GM19043 (cell line): ENCODE measurements at regions not wholly inside any gene's neighbourhood (a gene's known extent, or its start where the extent isn't known, plus 50 kb on each side); places are given as distances from the start of the nearest gene placed in this dataset.

Source experiments
- ATAC-seq: cut with Tn5 transposase; IDR thresholded peaks from one replicate; pipeline ENCODE4 v1.9.1; 2021; ENCODE audit warnings: low read depth; ENCODE audit not compliant: unreplicated experiment

DNA sequence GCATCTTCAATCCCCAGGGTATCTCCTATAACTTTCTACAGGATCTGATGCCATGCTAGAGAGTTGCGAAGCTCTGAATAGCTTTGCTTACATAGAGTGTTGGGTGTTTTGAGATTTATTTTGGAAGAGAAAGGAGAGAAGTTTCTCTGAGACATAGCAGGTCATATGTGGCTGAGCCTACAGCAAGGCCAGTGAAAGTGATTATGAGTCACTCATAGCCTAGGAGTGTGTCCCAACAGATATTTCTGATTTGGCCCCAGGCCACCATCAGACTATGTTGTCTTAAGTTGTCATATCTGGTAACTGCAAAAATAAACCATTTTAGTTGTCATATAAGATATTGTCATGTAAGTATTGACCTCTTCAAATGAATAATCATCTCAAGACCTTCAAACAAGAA lies 132.0 kb upstream of the RAI14 start:
- ATAC-seq: no peak

DNA sequence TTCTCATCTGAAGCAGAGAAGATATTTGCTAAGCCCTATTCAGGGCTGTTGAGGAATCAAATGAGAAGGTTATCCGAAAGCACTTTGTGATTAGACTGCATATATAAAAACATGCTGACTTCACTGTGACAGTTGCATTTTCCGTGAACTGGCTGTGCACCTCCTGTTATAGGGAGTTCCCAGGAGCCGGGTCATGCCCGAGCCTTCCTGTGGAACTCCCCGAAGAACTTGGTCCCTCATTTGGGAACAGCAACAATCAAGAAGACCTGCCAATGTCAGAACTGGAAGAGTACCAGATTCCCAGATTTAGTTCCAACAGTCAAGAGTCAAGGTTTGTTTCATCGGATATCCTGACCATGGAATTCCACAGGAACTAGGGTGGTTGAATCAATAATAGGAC lies 130.4 kb upstream of the RAI14 start:
- ATAC-seq: no peak

DNA sequence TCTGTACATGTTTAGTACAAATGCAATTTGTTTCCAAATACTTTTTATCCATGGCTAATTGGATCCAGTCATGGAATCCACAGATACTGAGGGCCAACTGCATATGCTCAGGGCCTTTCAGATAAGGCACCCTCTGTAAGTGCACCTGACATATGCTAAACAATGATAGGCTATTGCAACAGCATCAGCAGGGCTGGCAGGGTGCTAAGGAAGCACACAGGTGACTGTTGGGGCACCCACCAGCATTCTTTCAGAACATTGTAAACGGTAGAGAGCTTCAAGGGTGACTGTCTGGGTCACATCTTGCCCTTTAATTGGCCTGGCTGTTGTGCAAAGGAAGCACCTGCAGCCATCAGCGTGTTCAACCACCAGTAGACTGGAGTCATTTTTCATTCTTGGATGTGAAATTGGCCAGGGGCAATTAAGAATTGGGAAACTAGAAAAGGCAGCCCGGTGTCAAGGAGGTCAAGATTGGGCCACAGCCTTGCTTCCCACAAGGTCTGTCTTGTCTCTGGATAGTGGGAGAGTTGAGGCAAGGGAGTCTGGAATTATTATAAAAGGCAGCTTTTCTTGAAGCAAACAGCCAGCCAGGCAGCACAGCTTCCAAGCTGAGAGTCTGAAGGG lies 129.3 kb upstream of the RAI14 start:
- ATAC-seq: no peak

DNA sequence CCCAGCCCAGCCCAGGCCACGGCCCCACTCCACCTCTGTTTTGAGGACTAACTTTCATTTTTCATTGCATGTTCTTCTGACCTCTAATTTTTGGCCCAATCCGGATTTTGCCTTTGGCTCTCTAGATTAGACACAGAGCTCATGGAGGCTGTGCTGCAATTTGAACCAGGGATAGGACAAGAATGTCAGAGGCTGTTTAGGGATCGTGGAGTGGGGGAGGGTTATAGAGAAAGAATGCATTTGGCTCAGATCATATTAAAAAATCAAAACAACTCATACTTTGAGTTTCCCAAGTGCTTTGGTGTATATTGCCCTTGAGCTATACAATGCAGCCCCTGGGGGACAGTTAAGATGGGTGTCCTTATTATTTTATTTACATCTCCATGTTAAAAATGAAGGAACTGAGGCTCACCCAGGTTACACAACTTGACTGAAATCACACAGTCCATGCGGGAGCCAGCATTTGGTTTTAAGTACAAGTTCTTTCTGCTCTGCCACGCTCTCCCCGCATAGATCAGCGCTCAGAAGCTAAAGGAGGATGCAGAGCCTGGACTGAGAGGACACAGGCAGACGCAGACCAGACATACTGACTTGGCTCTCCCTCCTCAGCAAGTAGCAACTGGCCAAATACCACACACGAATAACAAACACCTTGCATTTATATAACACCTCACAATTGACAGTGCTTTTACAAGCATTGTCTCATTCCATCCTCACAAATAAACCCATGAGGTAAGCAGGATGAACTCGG lies 126.4 kb upstream of the RAI14 start:
- ATAC-seq: no peak

DNA sequence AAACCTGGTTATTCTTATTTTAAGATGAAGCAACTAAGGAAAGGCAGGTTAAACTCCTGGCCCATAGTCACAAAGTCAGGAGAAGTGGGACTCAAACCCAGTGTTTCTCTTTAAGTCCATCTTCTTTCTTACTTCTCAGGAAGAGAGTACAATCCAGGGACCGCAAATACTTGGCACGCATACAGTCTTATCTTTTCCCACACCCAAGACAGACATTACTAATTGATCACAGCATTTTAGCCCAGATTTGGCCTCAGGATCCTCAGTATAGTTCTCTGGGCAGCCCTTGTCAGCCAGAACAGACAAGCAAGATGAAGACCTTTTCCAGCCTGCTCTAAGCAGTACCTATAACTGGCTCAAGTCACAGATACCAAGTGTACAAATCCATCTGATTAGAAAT lies 125.5 kb upstream of the RAI14 start:
- no peak for ATAC-seq

- no peak for ATAC-seq
Measured at GRCh38 chr5:34531751-34532360, 124.3 kb upstream of the RAI14 start.

GRCh38 chr5:34533582-34534522 lies 122.3 kb upstream of the RAI14 start:
- no peak for ATAC-seq

- no peak for ATAC-seq
Measured at GRCh38 chr5:34534523-34535103, 121.5 kb upstream of the RAI14 start.

- no peak for ATAC-seq
Measured at GRCh38 chr5:34535433-34535832, 120.7 kb upstream of the RAI14 start.

DNA sequence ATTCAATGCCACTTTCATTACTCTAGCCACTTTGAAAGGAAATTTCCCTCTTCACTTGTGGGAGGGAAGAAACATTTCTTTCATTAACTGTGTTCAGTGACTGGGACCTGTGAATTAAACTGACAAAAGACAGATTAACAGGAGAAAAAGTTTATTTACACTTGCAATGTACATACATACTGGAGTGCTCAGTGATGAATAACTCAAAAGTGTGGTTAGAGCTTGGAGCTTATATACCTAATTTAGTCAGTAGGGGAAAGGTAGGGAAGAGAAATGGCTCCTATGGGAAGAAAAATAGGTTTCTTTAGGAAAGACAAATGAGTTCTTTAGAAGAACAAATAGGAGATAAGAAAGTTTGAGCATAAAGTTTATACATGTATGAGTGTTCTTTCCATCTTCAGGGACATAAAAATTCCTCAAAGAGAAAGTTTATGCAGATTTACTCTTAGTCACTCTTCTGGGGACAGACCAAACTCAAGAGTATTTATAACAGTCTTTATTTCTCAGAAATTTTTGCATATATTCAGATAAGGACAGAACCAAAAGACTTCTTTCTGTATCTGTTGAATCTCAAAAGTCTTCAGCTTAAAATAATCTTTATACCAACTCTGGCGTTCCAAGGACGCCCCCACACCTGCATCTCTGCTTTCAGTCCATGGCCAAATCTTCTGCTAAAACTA lies 120.0 kb upstream of the RAI14 start:
- no peak for ATAC-seq

GRCh38 chr5:34536699-34537098 lies 119.4 kb upstream of the RAI14 start:
- no peak for ATAC-seq

DNA sequence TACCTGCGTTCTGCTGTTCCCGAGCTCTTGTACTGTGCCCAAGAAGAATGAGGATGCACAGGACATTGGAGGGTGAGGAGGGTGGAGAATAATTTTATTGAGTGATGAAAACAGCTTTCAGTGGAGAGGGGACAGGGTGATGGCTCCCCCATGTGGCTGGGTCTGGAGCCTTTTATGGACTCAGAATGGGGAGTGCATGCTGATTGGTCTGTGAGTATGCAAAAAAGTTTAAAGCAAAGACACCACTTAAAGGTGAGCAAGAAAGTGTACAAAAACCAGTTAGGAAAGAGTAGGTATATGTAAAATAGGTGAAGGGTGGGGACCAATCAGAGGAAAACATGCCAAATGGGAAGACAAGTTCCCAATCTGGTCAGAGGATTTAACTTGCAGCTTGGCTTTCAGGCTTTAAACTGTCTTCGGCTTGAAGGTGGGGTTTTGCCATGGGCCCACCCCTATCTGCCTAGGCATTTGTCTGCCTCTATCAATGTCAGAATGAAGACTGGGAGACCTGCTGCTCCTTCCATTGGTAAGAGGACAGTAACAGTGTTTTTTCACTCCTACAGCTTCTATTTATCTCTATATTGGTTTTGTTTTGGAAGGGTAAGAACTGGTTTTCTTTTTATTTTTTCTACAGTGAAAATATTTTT lies 118.0 kb upstream of the RAI14 start:
- ATAC-seq: no peak

GRCh38 chr5:34539183-34539582 lies 116.9 kb upstream of the RAI14 start:
- ATAC-seq: no peak

DNA sequence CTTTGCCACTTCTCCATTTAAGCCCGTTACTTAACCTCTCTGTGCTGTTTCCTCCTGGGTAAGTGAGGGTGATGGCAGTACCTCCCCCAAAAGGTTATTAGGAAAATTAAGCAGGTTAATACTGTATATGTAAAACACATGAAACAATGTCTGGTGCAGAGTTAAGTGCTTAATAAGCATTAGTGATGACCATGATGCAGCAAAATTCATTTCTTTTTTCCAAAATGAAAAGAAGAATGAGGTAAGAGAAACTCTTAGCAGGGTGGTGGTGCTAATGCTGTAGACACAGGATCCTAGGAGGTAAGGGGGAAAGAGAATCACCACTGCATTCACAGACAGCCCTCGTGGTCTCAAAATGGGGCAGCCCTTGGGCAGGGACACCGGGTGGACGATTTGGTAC lies 115.1 kb upstream of the RAI14 start:
- ATAC-seq: no peak

- no peak for ATAC-seq
Measured at GRCh38 chr5:34542818-34543217, 113.3 kb upstream of the RAI14 start.

DNA sequence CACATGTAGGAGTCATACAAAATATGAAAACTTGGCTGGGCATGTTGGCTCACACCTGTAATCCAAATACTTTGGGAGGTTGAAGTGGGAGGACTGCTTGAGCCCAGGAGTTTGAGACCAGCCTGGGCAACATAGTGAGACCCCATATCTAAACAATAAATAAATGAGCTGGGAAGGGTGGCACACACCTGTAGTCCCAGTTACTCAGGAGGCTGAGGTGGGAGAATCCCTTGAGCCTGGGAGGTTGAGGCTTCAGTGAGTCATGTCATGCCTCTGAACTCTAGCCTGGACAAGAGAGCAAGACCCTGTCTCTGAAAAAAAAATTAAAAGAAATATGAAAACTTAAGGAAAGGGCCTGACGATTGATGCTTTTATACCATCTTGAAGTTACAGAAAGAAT lies 112.4 kb upstream of the RAI14 start:
- ATAC-seq: no peak

DNA sequence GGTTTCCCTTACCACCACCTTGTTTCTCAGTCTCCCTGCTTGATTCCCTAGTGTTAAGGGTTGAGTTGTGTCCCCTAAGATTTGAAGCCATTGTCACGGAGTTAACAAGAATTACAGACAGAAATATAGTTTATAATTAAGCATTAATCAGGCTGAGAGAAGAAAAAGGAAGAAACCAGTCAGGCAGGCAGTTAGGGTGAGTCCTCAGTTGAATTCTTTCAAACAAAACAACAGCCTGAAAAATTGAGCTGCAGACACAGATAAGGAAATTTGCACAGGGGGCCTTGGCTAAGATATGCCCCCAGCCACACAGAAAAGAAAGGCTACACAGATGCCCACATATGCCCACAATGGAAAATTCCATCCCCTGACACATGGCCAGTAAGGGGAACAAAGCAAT lies 111.7 kb upstream of the RAI14 start:
- ATAC-seq: no peak

DNA sequence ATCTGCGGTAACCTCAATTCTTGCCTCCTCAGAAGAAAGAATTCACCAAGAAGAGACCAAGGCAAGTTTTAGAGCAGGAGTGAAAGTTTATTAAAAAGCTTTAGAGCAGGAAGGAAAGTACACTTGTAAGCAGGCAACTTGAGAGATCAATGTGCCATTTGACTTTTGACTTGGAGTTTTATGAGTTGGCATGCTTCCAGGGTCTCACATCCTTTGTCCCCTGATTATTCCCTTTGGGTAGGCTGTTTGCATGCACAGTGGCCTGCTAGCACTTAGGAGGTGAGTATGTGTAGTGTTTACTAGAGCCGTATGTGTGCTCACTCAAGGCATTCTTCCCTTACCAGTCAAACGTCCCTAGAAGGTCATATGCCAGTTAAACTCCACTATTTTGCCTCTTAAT lies 111.0 kb upstream of the RAI14 start:
- ATAC-seq: no peak

DNA sequence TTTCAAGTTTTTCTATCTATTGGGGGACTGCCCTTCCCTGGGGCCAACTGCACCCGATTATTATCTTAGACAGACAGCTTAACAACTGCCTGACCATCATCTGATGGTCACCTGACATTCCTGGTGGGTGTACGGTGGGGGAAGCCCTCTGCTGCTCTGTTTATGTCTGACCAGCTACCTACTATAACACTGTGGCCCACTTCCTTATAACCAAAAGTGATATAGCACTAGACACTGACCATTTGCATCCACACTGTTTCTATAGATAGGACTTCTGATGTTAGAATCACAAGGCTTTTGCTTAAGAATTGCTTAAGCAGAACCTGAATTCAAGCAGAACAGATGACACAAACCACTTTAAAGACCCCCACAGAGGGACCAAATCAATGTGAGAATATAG lies 110.5 kb upstream of the RAI14 start:
- ATAC-seq: no peak
